A673 (cell line): ENCODE measurements at regions not wholly inside any gene's neighbourhood (a gene's known extent, or its start where the extent isn't known, plus 50 kb on each side); places are given as distances from the start of the nearest gene placed in this dataset.

Experiments used
- BruUV-seq: library from RNA; stranded (reverse); fragments of 400-500 nt; replicated peaks from 2 replicates; lab custom pipeline; 2021; lab: Mats Ljungman, UMichigan
- CTCF ChIA-PET: fragments of 300-600 bp; sonication (Branson Sonifier 250); formaldehyde crosslinking; loops from one replicate; lab custom pipeline; 2022; ENCODE audit warnings: antibody characterized with exemption; lab: Charles Lee
- POLR2A ChIA-PET: fragments of 300-600 bp; sonication (Branson Sonifier 250); formaldehyde crosslinking; loops from one replicate; lab custom pipeline; 2022; ENCODE audit warnings: antibody characterized with exemption; ENCODE audit not compliant: low non-redundant PET; lab: Charles Lee
- DNase-seq: peaks from one replicate; pipeline ENCODE4 v3.0.0-alpha.2; 2015; ENCODE audit warnings: low spot score
- H3K27ac ChIP-seq: fragments of 200-600 bp; sonication (generic); 2 replicates; pipeline ENCODE4 v1.5.1; 2016; ENCODE audit warnings: mixed run types, low read depth, mild to moderate bottlenecking, mixed read lengths, antibody characterized with exemption, low read length; ENCODE audit not compliant: poor library complexity, severe bottlenecking
- H3K27me3 ChIP-seq: fragments of 200-600 bp; sonication (generic); replicated peaks from 2 replicates; pipeline ENCODE4 v1.6.1; 2017; ENCODE audit warnings: mixed run types, low read depth, mild to moderate bottlenecking, mixed read lengths, antibody characterized with exemption, low read length; ENCODE audit not compliant: insufficient read depth, poor library complexity
- H3K36me3 ChIP-seq: fragments of 200-600 bp; sonication (generic); 2 replicates; pipeline ENCODE4 v1.6.1; 2016; ENCODE audit warnings: mixed run types, mild to moderate bottlenecking, mixed read lengths, antibody characterized with exemption, low read length; ENCODE audit not compliant: insufficient read depth, poor library complexity, severe bottlenecking
- H3K4me1 ChIP-seq: fragments of 200-600 bp; sonication (generic); 2 replicates; pipeline ENCODE4 v1.6.1; 2017; ENCODE audit warnings: mixed run types, mild to moderate bottlenecking, mixed read lengths, antibody characterized with exemption, low read length; ENCODE audit not compliant: insufficient read depth, poor library complexity, severe bottlenecking
- H3K4me3 ChIP-seq: fragments of 200-600 bp; sonication (generic); 2 replicates; pipeline ENCODE4 v1.5.1; 2016; ENCODE audit warnings: low read depth, mixed run types, mild to moderate bottlenecking, mixed read lengths, low read length; ENCODE audit not compliant: poor library complexity, severe bottlenecking
- H3K9me3 ChIP-seq: fragments of 200-600 bp; sonication (generic); 2 replicates; pipeline ENCODE4 v1.6.1; 2016; ENCODE audit warnings: mixed run types, low read depth, mild to moderate bottlenecking, mixed read lengths, antibody characterized with exemption, low read length; ENCODE audit not compliant: poor library complexity, severe bottlenecking
- EZH2 ChIP-seq: fragments of 200-600 bp; sonication (generic); IDR thresholded peaks from 2 replicates; pipeline ENCODE4 v1.6.1; 2017; ENCODE audit warnings: borderline replicate concordance, low read depth, mild to moderate bottlenecking, mixed read lengths, antibody characterized with exemption, low read length; ENCODE audit not compliant: poor library complexity, severe bottlenecking
- intact Hi-C: fragments of 100-400 bp; cut with micrococcal nuclease; formaldehyde crosslinking; loops from one replicate; pipeline ENCODE4 v1.10.0; 2022; ENCODE audit not compliant: unreplicated experiment
- TF ChIP-seq, protein P1 (sequence below): fragments of 300-800, 200-600 bp; sonication (generic); conservative IDR thresholded peaks from 2 replicates; pipeline ENCODE4 v1.5.1; 2017; ENCODE audit warnings: low read depth, mild to moderate bottlenecking, antibody characterized with exemption, low read length, moderate library complexity, mixed read lengths

DNA sequence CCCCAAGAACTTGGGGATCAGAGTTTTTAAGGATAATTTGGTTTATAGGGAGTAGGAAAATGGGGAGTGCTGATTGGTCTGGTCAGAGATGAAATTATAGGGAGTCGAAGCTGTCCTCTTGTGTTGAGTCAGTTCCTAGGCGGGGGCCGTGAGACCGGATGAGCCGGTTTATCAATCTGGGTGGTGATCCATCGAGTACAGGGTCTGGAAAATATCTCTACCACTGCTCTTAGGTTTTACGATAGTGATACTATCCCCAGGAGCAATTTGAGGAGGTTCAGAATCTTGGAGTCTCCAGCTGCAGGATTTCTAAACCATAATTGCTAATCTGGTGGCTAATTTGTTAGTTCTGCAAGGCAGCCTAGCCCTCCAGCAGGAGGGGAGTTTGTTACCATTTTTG, 403.4 kb downstream of the CDH11 start:
- Histone ChIP-seq H3K27me3 (no peaks in the 10 kb centered on the region), H3K9me3 (no peaks in the 10 kb centered on the region), H3K4me1 (peaks cover 10% of the 10 kb centered on the region), H3K36me3 (no peaks in the 10 kb centered on the region), H3K27ac (no peak overlapping the region), H3K4me3 (no peak overlapping the region)
- POLR2A ChIA-PET, result no interaction called here
- CTCF ChIA-PET, result interaction anchor here (0.6 kb wide), 1 partner anchor 231 kb away, joined by 11 read pairs; no protein-coding TSS in a partner anchor
- BruUV-seq, result no TSS peak
- intact Hi-C loops, result no loop called here
- no peak for DNase-seq
- no peak for TF ChIP-seq EZH2
- TF ChIP-seq, protein P1, sequence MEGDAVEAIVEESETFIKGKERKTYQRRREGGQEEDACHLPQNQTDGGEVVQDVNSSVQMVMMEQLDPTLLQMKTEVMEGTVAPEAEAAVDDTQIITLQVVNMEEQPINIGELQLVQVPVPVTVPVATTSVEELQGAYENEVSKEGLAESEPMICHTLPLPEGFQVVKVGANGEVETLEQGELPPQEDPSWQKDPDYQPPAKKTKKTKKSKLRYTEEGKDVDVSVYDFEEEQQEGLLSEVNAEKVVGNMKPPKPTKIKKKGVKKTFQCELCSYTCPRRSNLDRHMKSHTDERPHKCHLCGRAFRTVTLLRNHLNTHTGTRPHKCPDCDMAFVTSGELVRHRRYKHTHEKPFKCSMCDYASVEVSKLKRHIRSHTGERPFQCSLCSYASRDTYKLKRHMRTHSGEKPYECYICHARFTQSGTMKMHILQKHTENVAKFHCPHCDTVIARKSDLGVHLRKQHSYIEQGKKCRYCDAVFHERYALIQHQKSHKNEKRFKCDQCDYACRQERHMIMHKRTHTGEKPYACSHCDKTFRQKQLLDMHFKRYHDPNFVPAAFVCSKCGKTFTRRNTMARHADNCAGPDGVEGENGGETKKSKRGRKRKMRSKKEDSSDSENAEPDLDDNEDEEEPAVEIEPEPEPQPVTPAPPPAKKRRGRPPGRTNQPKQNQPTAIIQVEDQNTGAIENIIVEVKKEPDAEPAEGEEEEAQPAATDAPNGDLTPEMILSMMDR, result no peak

DNA sequence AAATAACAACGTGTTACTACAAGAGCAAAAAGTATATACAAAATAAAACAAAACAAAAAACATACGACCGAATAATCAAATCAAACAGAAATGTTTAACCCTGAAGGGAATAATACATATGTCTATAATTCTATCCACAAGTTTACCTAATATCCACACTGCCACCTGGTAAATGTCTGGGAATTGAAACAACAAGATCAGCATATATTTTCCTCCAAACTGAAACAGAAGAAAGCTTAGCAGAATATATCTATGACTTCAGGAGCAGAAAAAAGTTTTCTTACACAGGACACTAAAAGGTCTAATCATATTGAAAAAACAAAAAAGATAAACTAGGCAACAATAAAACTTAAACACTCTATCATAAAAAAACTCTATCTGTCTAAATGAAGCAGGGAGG, 404.0 kb downstream of the CDH11 start:
- DNase-seq, result no peak
- ChIA-PET CTCF (no interaction called here), POLR2A (no interaction called here)
- Histone ChIP-seq H3K4me3 (no peak overlapping the region), H3K9me3 (no peaks in the 10 kb centered on the region), H3K36me3 (no peaks in the 10 kb centered on the region), H3K4me1 (peaks cover 10% of the 10 kb centered on the region), H3K27me3 (no peaks in the 10 kb centered on the region), H3K27ac (no peak overlapping the region)
- BruUV-seq, result no TSS peak
- TF ChIP-seq, protein P1, result no peak
- no peak for TF ChIP-seq EZH2
- intact Hi-C loops, result no loop called here

DNA sequence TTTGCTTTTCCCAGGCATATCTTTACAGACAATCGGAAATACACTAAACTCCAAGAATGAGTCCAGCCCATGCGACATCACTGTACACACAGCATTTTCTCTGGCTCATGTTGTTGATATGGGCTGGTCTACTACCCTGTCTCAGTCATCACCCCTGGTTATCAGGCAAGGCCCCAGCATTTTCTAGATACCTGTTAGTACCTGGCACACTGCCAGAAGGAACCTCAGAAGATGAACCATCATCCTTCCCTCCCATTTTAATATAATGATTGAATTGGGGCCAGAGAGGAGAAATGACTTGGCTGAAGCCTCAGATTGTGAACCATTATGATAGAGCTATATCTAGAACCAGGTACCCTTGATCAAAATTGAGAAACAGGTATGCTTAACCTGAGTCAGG, 406.2 kb downstream of the CDH11 start:
- ChIA-PET CTCF (no interaction called here), POLR2A (no interaction called here)
- Histone ChIP-seq H3K36me3 (no peaks in the 10 kb centered on the region), H3K27ac (no peak overlapping the region), H3K4me3 (no peak overlapping the region), H3K9me3 (no peaks in the 10 kb centered on the region), H3K27me3 (no peaks in the 10 kb centered on the region), H3K4me1 (peaks cover 10% of the 10 kb centered on the region)
- no TSS peak for BruUV-seq
- intact Hi-C loops, result no loop called here
- DNase-seq, result no peak
- TF ChIP-seq, protein P1, result no peak
- TF ChIP-seq EZH2, result no peak
